Mesothelial cell of epicardium (in vitro differentiated cells): ENCODE measurements at regions not wholly inside any gene's neighbourhood (a gene's known extent, or its start where the extent isn't known, plus 50 kb on each side); places are given as distances from the start of the nearest gene placed in this dataset.

ENCODE experiments used
- DNase-seq, 2 experiments: peaks; one replicate each; pipeline ENCODE4 v3.0.0; 2021; ENCODE audit warnings: low spot score in 2 of 2; ENCODE audit not compliant: unreplicated experiment in 2 of 2
- H3K27ac Mint-ChIP-seq: 2 replicates; pipeline ENCODE4 v1.8.0; 2021; ENCODE audit warnings: mixed read lengths
- H3K27me3 Mint-ChIP-seq: 2 replicates; pipeline ENCODE4 v1.8.0; 2021; ENCODE audit warnings: low read depth, mixed read lengths
- H3K36me3 Mint-ChIP-seq: 2 replicates; pipeline ENCODE4 v1.8.0; 2021; ENCODE audit warnings: mixed read lengths
- H3K4me1 Mint-ChIP-seq: 2 replicates; pipeline ENCODE4 v1.8.0; 2021; ENCODE audit warnings: mixed read lengths
- H3K4me3 Mint-ChIP-seq: 2 replicates; pipeline ENCODE4 v1.8.0; 2021; ENCODE audit warnings: mild to moderate bottlenecking, moderate library complexity, mixed read lengths
- H3K9me3 Mint-ChIP-seq: 2 replicates; pipeline ENCODE4 v1.8.0; 2021; ENCODE audit warnings: mixed read lengths
- TF ChIP-seq, protein P1 (sequence below): fragments of 200-600 bp; sonication (generic); IDR thresholded peaks from one replicate; pipeline ENCODE4 v1.5.0; 2021; ENCODE audit warnings: antibody characterized with exemption; ENCODE audit not compliant: unreplicated experiment

DNA sequence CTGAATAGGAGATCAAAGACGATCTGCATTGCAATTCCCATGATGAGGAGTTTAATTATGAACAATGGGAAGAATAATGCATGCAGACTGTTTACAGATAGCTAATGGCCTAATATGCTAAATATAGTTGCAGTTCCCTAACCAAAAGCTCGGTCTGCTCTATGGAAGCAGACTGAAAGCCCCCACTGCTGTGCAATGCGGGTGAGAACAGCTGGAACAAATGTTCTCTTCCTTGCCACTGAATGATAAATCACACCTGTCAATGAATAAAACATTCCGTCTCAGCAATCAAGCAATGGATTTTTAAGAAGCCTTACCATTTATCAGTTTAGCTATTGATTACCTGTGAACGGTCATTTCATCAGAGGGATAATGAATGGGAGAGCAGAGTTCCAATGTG lies 704.5 kb upstream of the RAB6C start:
- DNase-seq, result no peak
- no peak overlapping the region for H3K27ac Mint-ChIP-seq
- peaks cover 33% of the 10 kb centered on the region for H3K9me3 Mint-ChIP-seq
- no peaks in the 10 kb centered on the region for H3K4me1 Mint-ChIP-seq
- no peak overlapping the region for H3K4me3 Mint-ChIP-seq
- H3K27me3 Mint-ChIP-seq, result peaks cover 1% of the 10 kb centered on the region
- TF ChIP-seq, protein P1, sequence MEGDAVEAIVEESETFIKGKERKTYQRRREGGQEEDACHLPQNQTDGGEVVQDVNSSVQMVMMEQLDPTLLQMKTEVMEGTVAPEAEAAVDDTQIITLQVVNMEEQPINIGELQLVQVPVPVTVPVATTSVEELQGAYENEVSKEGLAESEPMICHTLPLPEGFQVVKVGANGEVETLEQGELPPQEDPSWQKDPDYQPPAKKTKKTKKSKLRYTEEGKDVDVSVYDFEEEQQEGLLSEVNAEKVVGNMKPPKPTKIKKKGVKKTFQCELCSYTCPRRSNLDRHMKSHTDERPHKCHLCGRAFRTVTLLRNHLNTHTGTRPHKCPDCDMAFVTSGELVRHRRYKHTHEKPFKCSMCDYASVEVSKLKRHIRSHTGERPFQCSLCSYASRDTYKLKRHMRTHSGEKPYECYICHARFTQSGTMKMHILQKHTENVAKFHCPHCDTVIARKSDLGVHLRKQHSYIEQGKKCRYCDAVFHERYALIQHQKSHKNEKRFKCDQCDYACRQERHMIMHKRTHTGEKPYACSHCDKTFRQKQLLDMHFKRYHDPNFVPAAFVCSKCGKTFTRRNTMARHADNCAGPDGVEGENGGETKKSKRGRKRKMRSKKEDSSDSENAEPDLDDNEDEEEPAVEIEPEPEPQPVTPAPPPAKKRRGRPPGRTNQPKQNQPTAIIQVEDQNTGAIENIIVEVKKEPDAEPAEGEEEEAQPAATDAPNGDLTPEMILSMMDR, result no peak
- H3K36me3 Mint-ChIP-seq, result peaks cover 7% of the 10 kb centered on the region

- TF ChIP-seq, protein P1, result no peak
- Mint-ChIP-seq H3K9me3 (peaks cover 28% of the 10 kb centered on the region), H3K27me3 (peaks cover 1% of the 10 kb centered on the region), H3K4me3 (no peak overlapping the region), H3K27ac (no peak overlapping the region), H3K4me1 (no peaks in the 10 kb centered on the region), H3K36me3 (no peaks in the 10 kb centered on the region)
- no peak for DNase-seq
These were observed 703.8 kb upstream of the RAB6C start for GRCh38 chr2:129275706-129276105.

- peaks cover 1% of the 10 kb centered on the region for H3K27me3 Mint-ChIP-seq
- peaks cover 4% of the 10 kb centered on the region for H3K4me1 Mint-ChIP-seq
- H3K9me3 Mint-ChIP-seq, result peaks cover 20% of the 10 kb centered on the region
- DNase-seq, result no peak
- TF ChIP-seq, protein P1, result no peak
- no peak overlapping the region for H3K27ac Mint-ChIP-seq
- H3K36me3 Mint-ChIP-seq, result no peaks in the 10 kb centered on the region
- no peak overlapping the region for H3K4me3 Mint-ChIP-seq
These were observed 702.4 kb upstream of the RAB6C start for GRCh38 chr2:129276978-129277584.

GRCh38 chr2:129277585-129277981 lies 701.9 kb upstream of the RAB6C start:
- Mint-ChIP-seq H3K9me3 (peaks cover 22% of the 10 kb centered on the region), H3K27me3 (peaks cover 1% of the 10 kb centered on the region), H3K4me1 (peaks cover 5% of the 10 kb centered on the region)

DNA sequence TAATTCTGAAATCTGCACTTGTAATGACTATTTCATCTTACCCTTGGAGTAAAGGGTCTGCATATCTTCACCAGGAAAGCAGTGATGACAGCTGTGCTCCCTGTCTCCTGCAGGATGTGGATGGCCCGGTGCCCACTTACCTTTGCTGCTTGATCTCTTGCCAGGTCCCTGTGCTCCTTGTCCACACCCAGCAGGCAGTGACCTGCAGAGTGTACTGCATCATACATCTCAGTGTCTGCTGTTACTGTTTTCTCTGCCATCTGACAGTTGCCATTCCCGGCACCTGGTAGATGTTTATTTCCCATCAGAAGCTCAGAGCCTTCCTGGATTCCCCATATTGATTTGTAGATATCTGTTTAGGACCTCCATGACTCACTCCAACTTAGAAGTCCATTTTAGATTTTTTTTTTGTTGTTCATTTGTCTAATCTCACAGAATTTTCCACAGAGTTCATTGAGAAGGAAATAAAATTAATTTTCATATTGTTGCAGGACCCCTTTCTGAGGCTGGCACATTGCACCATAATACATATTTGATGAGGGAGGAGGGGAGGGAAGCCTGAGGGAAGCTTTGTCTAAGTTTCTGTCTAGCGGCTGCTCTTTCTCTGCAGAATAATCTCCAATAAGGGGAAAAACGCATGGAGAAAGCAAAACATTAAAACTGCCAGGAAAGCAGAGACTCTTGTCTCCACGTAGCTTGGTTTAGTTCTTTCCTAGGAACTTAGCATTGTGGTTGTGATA lies 697.5 kb upstream of the RAB6C start:
- Mint-ChIP-seq H3K9me3 (peaks cover 37% of the 10 kb centered on the region), H3K27ac (no peak overlapping the region), H3K36me3 (peaks cover 6% of the 10 kb centered on the region), H3K4me3 (no peak overlapping the region), H3K4me1 (peaks cover 5% of the 10 kb centered on the region), H3K27me3 (no peaks in the 10 kb centered on the region)
- TF ChIP-seq, protein P1, result no peak
- no peak for DNase-seq

More at GRCh38 chr2:129277585-129277981, 701.9 kb upstream of the RAB6C start:
- DNase-seq, result no peak
- TF ChIP-seq, protein P1, result no peak
- H3K4me3 Mint-ChIP-seq, result no peak overlapping the region
- H3K27ac Mint-ChIP-seq, result no peak overlapping the region
- H3K36me3 Mint-ChIP-seq, result no peaks in the 10 kb centered on the region
